GM18858 (cell line): ENCODE measurements at regions not wholly inside any gene's neighbourhood (a gene's known extent, or its start where the extent isn't known, plus 50 kb on each side); places are given as distances from the start of the nearest gene placed in this dataset.
"Not testable (repeated sequence)": the region's sequence is repeated elsewhere in the genome, so short reads cannot be mapped to it uniquely, and the experiment has no call there.

Source experiments
- ATAC-seq: cut with Tn5 transposase; IDR thresholded peaks from one replicate; pipeline ENCODE4 v1.9.1; 2021; ENCODE audit not compliant: unreplicated experiment

DNA sequence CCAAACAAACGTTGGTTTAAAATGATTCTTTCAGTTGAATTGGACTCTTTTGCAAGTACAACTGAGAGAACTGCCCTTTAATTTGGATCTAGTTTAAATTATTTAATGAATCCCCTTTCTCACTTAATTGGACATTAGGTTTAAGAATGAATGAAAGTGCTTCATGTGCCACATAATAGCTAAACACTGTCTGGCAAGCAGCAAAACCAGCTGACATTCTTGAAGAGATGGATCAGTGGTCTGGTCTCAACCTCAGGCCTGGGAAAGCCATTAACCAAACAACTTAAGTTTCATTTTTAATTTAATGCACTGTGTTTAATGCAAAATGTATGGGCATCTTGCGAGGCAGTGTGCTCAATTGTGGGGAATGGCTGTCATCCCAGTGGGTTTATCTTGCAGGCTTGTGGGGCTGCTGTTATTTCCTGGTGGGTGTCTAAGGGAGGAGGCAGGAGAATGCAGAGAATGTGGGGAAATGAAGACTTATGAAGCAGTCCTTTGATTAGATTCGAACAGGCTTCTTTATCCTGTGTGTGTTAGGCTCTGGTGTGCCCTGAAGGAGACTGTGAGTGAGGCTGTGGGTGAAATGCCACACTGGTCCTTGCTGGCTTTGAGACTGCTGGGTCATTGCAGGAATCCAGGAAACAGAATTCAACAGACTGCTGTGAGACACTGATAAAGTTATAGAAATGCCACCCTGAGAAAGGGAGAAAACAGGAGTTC is 144.1 kb upstream of the PELI2 start:
- no peak for ATAC-seq

DNA sequence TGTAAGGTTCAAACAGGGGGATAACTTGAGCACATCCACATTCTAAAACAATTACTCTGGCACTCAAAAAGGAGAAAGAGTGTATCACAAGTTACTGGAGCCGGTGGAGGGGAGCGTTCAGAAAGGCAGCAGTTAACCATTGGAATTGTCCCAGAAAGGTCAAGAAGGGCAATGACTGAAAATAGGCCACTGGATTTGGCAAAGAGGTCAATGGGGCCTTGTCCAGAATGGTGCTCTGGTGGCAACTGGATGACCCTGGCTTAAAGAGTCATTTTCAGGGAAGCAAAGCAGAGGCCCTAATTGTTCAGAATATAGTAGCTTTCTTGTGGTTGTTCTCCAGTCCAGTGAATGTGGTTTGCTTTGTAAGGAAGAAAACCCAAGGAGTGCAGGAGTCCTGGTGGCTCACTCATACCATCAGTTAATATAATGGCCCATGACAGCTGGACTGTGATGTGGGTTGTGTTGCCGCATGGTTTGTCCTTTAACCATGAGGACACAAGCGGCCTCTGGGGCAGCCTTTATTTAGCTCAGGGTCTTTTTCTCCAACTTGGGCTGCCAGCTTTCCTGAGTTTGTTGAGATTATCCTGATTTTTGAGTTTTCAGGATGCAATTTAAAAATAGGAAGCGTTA is 142.8 kb upstream of the PELI2 start:
- ATAC-seq = no peak

DNA sequence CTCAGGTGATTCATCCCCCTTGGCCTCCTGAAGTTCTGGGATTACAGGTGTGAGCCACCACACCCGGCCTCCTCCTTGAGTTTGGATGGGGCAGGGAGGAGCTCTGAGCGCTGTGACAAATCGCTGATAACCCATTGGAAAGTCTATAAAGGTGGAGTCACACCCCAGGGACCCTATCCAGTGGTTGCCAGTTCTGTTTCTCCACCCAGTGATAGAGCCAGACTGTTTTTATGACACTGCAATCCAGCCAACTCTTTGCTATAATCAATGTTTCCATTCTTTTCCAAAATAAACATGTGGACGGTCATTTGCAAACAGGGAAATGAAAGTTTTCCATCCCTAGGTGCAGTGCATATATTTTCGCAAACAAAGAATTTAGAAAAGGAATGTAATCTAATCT is 142.0 kb upstream of the PELI2 start:
- ATAC-seq = no peak

DNA sequence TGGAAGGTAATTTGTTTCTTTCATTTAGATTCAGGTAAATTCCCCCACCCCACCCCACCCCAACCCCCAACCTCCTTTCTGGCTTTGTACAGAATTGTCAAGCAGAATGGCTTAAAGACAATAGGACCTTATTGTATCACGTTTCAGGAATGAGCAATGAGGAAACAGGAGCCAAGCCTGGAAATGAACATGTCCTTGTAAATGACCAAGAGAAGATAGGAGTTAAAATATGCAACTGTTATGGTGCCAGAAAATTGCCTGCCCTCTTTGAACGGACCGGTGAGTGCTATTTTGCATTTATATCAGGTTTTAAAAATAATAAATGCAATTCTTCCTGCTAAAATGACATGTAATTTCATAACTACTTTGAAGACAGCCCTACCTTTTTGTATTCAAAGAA is 141.6 kb upstream of the PELI2 start:
- no peak for ATAC-seq

DNA sequence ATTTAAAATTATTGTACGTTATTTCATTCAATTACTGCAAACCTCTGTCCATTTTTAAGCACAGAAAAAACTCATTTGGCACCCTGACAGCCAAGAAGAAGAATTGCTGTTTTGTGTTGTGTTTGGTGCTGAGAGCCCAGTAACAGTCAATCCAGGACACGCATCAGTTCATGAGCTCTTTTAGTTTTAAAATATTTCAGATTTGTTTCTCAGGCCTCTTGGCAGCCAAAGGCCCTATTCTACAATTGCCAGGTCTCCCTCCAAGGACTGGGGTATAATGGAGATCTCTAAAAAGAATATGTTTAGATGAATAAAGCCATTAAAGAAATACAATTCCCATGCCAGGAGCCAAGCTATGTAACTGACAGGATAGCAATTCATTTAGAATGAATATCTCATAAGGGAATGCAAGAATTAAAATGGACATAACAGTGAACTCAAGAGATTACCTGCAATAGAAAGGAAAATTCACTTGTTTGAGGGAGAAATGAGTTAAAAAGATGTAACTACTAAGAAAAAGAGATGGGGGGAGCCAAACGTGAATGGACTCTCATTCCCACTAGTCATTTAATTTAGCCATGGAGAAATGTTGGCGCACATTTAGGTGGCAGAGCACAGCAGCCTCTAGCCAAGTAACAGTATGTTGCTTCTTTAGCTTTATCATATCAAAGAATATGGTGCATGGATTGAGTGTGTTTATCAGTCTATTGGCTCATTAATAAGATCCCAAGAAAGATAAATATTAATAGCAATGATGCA is 140.6 kb upstream of the PELI2 start:
- ATAC-seq = no peak

DNA sequence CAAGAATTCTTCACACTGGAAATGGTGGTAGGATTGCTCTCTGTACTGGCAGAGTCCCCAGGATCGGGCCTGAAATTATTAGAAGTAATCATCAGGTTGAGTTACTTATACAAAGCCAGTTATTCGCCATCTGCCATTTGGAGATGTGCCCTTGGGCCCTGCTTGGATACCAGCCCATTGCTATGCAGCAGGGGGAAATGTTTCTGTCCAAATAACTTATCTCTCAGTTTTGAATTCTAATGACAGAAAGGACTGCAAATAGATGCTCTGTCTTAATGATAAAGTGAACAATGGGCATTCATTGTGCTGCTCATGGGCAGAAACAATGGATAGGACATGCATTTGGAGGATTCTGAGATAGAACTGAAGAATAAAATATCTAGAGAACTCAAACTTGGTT is 139.1 kb upstream of the PELI2 start:
- no peak for ATAC-seq

DNA sequence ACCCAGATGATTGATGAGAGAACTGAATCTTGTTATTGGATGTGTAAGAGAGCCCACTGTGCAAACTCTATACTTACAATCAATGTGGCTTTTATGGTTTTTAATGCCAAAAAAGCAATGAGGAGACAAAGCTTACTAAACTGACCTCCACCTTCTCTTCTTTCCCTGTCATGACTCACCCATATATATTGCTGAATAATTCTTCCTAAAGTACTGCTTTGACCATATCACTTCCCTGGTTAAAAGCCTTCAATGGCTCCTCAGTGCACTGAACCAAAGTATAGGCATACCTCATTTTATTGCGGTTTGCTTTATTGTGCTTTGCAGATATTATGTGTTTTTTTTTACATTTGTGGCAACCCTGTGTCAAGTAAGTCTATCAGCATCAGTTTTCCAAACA is 138.4 kb upstream of the PELI2 start:
- no peak for ATAC-seq

DNA sequence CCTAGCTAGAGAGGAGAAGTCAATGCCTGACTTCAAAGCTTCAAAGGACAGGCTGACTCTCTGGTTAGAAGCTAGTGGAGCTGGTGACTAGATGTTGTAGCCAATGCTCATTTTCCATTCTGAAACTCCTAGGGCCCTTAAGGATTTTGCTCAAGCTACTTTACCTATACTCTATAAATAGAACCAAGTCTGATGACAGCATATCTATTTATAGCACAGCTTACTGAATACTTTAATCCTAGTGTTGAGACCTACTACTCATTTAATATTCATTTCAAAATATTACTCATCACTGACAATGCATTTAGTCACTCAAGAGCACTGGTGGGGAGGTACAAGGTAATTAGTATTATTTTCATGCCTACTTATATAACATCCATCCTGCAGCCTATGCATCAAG is 137.2 kb upstream of the PELI2 start:
- no peak for ATAC-seq

DNA sequence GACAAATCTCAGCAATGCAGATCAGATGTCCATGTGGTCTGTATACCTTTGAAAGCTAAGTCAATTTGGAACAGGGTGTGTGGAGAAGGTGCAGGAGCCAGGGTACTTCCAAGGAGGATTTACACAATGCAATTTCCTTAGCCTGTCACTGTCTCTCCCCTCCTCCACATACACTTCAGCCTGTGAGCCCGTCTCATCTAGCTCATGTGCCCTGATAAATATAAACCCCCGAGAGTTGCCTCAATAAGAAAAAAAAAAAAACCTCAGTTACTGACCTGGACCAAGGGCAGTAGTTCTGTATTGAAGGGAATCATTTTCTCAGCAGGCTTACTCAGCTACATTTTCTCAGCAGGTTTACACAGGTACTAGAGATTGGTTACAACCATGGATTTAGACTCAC is 132.1 kb upstream of the PELI2 start:
- ATAC-seq = no peak

DNA sequence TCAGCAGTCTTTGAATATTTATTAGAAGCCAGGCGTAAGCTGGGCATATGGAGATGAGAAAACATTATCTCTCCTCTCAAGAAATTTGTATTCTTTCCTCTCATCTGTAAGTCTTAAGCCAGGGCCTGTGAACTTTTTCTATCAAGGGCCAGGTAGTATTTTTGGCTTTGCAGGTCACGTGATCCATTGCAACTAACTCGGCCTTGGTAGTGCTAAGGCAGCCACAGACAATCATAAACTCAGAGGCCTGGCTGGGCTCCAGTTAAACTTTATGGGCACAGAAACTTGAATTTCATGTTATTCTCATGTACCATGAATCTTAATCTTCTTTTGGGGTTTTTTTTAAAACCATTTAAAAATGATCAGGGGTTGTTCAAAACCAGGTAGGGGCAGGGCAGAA is 117.4 kb upstream of the PELI2 start:
- ATAC-seq = no peak

DNA sequence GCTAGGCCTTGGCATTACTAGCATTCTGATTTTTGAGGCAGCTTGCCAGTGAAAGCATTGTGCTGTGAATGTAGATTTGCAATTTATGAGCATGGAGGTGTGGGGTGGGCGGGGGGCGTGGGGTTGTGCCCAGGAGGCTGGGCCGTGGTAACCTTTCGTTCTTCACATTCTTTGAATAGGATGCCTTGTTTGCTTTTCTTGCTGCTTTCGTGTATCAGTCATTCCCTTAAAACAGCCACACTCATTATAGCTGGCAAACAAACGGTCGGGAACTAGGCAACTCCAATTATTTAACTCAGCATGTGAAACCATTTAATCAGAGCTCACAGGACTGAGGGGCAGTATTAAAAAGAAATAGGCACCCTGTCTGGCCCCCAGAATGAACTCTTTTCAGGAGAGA is 115.9 kb upstream of the PELI2 start:
- ATAC-seq = no peak

DNA sequence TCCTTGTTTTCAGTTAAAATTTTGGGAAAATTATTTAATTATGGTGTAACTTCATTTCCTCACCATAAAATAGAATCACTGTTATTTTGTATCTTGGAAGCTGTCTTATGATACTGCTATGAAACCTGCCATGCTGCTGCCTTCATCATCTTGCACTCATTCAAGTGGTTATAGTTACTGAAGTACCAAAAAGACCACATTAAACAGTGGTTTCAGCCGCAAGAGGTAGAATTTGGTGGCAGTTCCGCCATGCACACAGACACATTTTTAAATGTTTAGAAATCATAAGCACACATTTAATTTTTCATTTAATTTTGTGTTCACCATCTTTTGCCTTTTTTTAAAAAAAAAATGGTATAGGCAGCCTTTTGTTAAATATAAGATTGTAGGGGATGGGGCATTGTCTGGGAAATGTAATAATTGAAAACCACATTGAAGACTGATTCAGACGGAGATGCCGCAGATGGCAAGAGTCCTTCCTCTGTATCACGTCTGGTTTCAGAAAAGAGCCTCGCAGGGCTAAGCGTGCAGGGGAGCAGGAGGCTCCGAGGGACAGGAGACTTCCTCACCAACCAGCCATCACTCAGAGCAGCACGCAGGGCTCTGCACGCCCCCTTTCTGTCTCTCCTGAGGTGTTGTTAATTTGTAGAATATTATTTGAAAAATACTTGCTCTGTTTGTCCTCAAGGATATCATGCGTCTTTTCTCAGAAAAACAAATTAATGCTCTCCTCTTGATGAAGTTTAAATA is 115.2 kb upstream of the PELI2 start:
- no peak for ATAC-seq

DNA sequence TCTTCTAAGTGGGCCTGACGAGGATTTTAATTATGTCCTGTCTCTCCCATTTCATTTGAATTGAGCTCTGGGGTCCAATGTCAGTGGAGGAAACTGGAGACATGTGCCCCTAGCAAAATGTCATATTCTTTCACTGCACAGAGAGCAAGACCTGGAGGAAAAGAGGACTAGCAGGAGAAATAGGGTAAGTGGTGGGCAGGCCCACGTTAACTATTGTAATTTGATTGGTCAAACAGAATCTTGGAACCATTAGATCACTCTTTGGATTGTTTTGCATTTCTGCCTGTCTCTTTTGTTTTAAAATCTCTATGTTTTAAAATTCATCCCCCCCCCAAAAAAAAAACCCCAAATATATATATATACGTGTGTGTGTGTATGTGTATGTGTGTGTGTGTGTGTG is 113.9 kb upstream of the PELI2 start:
- ATAC-seq = no peak

DNA sequence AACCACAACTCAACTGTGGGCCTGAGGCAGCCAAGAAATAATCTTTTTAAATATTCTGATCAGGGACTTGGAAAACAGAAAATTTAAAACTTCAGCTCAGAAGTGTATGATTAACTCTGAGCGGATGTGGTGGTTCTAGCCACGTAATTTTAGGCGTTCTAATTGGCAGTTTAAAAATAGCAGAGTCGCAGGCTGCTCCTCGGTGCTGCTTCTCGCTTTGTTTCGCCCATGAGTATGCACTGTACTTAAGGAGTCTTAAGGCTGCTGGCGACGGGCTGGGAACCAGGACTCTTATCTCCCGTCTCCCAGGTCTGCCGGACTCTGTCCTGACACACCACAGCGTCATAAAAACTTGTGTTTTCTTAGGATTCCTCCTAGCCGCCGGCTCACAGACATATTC is 113.4 kb upstream of the PELI2 start:
- peak; percentile 74 for ATAC-seq

DNA sequence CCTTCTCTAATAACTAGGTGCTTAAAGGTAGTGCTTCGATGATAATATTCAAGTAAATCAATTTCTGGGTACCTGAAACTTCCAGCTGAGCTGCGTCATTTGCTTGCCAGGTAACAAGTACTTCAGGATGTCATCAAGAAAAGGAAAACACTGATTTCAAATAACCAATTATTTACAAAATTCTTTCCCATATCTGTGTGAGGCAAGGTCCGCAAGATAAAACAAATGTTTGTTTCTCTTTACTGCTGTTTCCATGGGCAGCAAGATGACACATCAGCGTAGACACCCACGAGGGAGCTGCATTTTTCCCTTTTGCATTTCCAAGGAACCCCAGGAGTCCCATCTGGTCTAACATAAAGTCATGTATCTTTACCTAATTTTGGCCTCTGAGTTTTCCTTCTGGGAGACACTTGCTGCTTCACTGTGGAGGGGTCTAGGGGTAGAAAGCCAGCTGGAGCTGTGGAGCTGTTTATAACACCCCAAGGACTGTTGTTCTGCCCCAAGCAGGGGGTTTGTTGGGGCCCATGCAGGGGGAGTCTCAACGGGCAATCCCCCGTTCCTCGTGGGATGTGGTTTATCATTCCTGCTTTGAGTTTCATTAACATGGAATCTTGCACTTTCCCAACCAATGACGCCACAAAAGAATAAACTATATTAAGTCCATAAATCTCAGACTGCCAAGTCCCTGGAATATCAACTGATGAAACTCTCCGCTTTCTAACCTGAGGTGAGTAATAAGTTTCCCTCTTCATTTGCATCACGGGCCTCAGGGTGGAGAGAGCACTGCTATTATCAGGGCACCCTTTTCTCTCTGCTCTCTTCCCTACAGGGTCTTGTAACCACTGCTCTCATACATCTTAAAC is 112.8 kb upstream of the PELI2 start:
- no peak for ATAC-seq

DNA sequence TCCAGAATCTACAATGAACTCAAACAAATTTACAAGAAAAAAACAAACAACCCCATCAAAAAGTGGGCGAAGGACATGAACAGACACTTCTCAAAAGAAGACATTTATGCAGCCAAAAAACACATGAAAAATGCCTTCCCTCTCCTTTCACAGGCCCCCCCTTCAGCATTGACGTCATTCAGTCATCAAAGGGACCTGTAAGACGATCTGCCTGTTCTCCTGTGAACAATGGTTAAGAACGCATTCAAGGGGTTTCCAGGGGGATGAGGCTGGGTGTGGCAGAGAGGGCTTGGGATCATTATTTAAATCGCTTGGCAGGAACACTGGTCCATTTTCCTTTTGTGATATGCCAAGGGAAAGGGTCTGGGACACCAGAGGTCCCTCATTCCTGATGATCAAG is 110.7 kb upstream of the PELI2 start:
- not testable (repeated sequence) for ATAC-seq

DNA sequence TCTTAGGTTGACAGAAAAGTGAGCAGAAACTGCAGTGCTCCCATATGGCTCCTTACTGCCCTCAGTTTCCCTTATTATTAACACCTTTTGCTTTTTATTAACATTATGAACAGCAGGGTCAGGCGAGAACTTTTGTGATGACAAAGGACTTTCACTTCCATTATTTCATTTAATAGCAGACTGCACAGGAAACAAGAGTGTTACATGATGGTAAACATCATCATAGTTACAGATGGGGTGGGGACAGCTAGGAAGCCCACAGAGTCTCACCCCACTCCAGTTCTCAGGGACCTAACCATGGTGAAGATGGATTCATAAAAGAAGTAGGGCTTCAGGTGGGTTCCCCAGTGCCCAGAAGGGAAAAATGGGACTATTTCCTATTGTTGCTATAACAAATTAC is 110.1 kb upstream of the PELI2 start:
- no peak for ATAC-seq

DNA sequence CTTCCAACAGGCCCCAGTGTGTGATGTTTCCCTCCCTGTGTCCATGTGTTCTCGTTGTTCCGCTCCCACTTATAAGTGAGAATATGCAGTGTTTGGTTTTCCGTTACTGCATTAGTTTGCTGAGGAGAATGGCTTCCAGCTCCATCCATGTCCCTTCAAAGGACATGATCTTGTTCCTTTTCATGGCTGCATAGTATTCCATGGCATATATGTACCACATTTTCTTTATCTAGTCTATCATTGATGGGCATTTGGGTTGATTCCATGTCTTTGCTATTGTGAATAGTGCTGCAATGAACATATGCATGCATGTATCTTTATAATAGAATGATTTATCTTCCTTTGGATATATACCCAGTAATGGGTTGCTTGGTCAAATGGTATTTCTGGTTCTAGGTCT is 109.5 kb upstream of the PELI2 start:
- ATAC-seq = not testable (repeated sequence)

DNA sequence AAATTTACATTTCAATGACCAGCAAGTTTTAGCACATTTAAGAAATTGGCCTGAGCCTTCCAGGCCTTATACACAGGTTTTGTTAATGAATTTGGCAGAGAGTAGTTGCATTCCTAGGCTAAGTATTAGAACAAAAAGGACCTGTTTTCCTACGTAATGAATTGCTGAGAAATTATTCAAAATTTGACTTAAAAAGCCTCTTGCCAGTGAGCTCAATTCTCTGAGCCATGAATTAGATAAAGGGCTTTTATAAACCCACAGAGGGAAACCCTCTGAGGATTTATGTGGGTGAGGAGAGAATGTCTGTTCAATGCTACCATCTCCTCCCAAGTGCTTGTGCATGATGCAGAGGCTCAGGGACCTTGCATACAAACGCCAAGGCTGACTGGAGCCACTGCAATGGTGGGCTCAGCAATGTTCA is 94.5 kb upstream of the PELI2 start:
- no peak for ATAC-seq

DNA sequence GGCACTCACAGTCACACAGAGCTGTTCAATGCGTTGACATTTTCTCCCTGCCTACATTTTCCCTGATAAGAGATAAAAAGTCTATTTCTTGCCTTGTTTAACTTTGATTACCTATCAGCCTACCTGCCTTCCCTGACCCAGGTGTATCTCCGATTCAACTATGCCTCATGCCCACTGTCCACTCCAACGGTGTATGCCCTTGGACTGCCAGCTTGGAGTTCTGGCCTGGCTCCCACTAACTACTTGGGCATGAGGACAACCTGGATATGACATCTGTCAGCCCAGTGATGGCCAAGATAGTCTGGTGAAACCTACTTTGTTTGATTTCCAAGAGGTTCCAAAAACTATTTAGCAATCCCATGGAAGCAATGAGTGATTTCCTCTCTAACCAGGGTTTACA is 93.0 kb upstream of the PELI2 start:
- ATAC-seq = no peak

DNA sequence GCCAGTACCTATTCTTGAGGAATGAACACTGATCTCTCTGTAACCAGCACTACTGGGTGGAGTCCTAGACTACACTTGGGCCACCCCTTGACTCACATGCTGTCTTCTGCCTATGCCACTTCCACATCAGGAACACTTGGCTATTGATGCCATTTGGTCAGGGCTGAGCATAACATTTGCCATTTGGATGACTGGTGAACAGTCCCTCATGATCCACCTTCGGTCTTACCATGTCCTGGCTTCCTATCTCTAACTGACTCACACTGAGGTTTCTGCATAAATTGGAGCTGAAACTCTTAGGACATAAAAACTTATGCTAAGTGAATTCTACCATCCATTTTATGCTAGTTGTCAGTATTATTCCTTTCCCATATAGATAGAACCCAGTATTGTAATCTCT is 91.7 kb upstream of the PELI2 start:
- no peak for ATAC-seq
